HuH-7 (cell line): ENCODE measurements at regions not wholly inside any gene's neighbourhood (a gene's known extent, or its start where the extent isn't known, plus 50 kb on each side); places are given as distances from the start of the nearest gene placed in this dataset.
"Not testable (repeated sequence)": the region's sequence is repeated elsewhere in the genome, so short reads cannot be mapped to it uniquely, and the experiment has no call there.

Source experiments
- DNase-seq: peaks from one replicate; pipeline ENCODE4 v3.0.0; 2011; ENCODE audit warnings: low spot score

GRCh38 chr6:28768187-28768913 lies 155.4 kb downstream of the TRIM27 start:
- no peak for DNase-seq

DNA sequence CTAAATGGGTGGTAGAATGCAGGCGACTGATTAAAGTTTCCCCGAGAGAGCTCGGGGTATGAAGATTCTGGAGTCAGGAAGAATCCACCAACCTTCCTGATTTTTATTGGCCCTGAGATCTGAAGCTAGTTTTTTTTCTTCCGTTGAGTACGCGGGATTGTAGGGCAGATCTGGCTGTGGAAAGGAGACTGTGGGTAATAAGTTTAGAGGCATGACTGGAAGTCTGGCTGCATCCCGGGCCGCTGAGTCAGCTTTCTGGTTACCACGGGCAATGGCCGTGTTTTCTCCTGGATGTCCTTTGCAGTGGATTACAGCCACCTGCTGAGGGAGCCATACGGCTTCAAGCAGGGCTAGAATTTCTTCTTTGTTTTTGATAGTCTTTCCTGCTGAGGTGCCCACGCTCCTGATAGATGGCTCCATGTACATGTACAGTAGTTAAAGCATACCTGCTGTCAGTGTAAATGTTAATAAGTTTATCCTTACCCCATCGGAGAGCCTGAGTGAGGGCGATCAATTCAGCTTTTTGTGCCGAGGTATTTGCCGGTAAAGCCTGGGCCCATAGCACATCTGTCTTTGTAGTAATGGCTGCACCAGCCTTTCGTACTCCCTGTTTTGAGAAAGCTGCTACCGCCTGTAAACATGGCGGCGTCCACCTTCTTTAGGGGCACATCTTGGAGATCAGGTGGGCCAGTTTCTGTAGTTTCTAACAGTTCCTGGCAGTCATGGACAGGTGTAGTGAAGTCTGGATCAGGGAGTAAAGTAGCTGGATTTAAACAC lies 154.0 kb downstream of the TRIM27 start:
- no peak for DNase-seq

GRCh38 chr6:28770732-28771131 lies 153.1 kb downstream of the TRIM27 start:
- no peak for DNase-seq

GRCh38 chr6:28771401-28772267 lies 152.2 kb downstream of the TRIM27 start:
- DNase-seq = no peak

DNA sequence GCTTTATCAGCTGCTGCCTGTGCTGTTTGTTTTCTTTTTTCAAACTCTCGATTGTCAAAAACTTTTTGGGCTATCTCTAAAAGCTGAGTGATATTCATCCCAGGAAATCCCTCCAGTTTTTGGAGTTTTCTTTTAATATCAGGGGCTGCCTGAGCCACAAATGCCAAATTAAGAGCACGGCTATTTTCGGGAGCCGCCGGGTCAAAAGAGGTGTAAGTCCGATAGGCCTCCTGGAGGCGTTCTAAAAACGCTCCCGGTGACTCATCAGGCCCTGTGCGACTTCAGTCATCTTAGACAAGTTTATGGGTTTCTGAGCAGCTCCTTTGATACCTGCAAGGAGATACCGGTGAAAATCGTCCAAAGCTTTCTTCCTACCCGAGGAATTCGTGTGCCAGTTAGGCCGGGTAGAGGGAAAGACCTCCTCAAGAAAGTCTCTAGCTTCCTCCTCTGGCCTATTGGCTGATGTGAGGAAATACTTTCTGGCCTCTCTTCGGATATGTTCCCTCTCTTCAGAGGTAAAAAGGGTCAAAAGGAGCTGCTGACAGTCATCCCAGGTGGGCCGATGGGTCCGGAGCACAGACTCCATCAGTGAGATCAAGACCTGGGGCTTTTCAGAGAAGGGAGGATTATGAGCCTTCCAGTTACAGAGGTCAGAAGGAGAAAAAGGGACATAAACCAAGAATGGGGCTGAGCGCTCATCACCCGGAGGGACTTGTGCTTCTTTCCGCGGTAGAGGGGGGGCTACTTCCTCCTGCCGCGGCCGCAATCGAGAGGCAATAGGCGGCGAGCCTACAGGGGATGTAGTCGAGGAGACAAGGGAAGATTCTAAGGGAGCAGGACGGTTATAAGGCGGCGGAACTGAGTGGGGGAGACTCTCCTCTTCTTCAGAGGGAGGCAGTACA lies 151.1 kb downstream of the TRIM27 start:
- no peak for DNase-seq

GRCh38 chr6:28774292-28775051 lies 149.3 kb downstream of the TRIM27 start:
- DNase-seq = no peak

GRCh38 chr6:28775052-28775376 lies 148.8 kb downstream of the TRIM27 start:
- DNase-seq = no peak

DNA sequence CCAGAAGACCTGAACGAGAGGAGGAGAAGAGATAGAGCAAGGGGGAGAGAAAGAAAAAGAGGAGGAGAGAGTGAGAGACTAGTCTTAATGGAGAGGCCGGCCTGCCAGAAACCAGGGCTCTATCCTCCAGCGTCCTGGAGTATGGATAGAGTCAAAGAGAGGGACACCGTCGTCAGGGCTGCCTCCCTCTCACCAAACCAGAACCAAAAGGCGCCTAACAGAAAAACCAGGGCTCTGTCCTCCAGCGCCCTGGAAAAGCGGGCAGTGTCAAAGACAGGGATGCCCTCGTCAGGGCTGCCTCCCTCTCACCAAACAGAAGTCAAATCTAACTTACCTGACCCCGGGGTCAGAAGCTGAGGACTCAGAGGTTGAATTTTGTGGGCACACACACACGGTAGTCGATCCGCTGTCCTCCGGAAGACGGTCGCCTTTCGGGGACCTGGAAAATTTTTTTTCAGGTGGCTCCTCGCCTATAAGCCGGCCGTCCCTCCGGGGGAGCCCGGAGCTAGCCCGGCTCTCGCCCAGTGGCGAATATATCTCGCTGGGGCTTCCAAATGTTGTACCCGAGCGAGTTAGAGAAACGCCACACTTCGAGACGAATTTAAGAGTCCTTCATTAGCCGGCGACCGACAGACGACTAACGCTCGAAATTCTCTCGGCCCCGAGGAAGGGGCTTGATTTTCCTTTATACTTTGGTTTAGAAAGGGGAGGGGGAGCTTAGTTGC lies 148.2 kb downstream of the TRIM27 start:
- DNase-seq = no peak

DNA sequence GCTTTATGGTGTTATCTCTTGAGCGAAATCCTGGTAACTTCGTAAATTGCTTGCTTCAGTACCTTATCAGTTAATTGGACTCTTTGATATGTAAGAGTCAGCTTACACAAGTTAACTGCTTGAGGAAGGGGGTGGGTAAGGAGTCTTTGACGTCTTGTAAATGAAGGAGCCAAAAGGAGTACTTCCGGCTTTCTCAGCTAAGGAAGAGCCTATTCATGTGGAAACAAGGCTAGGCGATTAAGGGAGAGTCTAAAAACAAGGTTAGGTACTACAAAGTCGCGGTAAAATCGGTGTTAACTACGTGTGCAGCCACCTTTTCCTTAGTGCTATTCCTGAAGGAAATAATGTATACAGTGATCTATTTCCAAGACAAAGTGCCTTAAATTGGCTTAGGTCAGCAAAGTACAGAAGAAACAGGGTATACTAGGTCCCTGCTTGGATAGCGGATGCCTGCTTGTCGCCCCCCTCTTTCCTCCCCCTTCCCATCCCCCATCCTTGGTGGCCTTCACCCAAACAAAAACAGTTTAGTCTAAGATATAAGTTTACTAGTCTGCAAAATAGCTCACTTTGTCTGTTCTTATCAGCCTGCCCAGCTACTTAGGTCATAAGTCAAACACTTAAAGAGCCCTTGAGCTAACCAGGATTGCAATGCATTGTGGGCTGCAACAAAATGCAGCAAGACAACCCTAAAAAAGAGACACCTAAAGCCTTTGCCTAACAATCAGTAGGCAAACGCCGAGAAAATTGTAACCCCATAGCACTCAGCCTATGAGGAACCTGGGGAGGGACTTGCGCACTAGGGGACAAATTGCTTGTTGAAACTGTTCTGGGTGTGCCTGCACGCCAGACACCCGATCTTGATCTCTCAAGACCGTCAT lies 147.3 kb downstream of the TRIM27 start:
- no peak for DNase-seq

DNA sequence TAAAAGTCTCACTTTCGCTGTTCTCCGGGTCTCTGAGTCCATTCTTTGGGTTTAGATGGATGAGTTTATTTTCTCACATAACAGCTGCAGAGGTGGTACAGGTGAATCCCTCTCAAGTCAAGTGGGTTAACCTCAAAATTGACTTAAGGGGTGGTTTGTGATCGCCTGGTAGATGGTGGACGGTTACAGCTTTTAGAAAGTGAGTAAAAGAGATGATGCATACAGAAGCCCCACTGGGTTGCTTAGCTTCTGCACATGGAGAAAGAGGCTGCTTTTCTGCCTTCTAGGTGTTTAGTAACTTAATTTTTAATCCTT lies 146.7 kb downstream of the TRIM27 start:
- no peak for DNase-seq

GRCh38 chr6:28782113-28782673 lies 141.6 kb downstream of the TRIM27 start:
- no peak for DNase-seq

DNA sequence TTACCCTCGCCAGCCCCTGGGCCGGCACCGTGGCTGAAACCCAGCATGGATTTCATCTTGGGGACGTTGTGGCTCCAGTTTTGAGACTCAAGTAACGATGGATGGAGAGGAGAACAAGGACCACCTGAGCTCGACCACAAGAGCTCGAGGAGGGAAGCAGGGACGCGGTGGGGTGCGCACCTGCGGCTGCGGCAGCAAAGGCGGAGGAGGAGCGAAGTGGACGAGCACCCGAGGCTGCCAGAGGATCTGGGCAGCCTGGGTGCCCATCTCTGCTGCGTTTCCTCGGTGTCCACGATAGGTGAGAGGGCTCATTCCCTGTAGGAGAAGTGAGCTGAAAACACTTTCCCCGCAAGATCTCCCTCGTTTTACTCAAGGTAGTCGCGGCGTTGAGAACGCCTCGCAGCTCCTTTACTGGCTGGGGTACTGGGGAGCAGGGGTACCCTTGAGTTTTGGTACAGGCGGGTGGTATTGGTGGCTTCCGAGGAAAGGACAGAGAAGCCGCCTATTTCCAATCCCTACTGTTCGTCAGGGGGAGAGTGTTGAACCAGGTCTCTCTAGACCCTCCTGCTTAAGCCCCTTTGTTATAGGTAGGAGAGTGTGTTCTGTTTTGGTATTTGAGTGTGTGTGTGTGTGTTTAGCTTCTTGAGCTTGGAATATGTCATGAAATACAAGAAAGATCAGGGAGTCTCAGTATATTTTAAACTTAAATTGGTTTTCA lies 137.7 kb downstream of the TRIM27 start:
- DNase-seq = no peak

- DNase-seq = no peak
Observed at GRCh38 chr6:28789553-28790083, 134.2 kb downstream of the TRIM27 start.

DNA sequence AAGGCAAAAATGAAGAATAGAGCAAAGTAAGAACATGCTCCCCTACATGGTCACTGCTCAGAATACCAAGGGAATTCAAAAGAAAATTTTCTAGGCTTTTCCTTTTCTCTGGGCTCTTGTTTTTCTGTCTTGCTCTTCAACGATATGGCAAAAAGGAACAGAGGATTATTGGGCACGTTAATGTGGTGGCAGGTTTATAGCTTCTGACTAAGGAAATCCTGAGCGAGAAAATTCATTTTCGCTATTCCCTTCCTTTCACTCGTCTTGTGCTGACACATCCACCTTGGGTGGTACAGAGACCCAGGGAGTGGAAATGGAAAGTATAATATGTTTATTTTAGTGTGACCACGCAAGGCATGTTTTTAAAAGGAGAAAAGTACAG lies 132.8 kb downstream of the TRIM27 start:
- no peak for DNase-seq

GRCh38 chr6:28794175-28795002 lies 129.4 kb downstream of the TRIM27 start:
- DNase-seq = no peak

DNA sequence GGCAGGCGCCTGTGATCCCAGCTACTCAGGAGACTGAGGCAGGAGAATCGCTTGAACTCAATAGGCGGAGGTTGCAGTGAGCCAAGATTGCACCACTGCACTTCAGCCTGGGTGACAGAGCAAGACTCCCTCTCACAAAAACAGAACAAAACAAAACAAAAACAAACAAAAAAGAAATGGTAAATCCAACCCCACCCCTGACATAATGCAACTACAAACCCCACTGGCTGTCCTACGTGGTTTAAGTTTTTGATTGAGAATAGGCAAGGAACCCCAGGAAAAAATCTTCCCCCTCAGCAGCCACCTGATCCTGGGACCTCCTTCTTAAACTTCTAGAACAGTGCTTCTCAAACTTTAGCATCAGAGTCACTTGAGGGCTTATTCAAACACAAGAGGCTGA lies 123.1 kb downstream of the TRIM27 start:
- not testable (repeated sequence) for DNase-seq
